Loucy (cell line): ENCODE measurements at regions not wholly inside any gene's neighbourhood (a gene's known extent, or its start where the extent isn't known, plus 50 kb on each side); places are given as distances from the start of the nearest gene placed in this dataset.

Experiments
- H2AFZ ChIP-seq: fragments of 200-600 bp; sonication (generic); 2 replicates; pipeline ENCODE4 v1.6.0; 2016; ENCODE audit warnings: antibody characterized with exemption, mild to moderate bottlenecking, low read length, moderate library complexity
- H3F3A ChIP-seq: fragments of 200-600 bp; 2 replicates; pipeline ENCODE4 v1.6.0; 2016; ENCODE audit warnings: antibody characterized with exemption, low read depth, mild to moderate bottlenecking
- H3K27me3 ChIP-seq: fragments of 200-600 bp; sonication (generic); 2 replicates; pipeline ENCODE4 v1.6.1; 2014; ENCODE audit warnings: low read length, mild to moderate bottlenecking; ENCODE audit not compliant: insufficient read depth, poor library complexity, severe bottlenecking
- H3K36me3 ChIP-seq: fragments of 200-600 bp; sonication (generic); 2 replicates; pipeline ENCODE4 v1.6.1; 2016; ENCODE audit warnings: low read length; ENCODE audit not compliant: insufficient read depth
- H3K4me1 ChIP-seq: fragments of 200-600 bp; sonication (generic); 2 replicates; pipeline ENCODE4 v1.5.1; 2014; ENCODE audit warnings: low read length, mild to moderate bottlenecking; ENCODE audit not compliant: insufficient read depth, poor library complexity, severe bottlenecking
- H3K4me2 ChIP-seq: fragments of 200-600 bp; sonication (generic); 2 replicates; pipeline ENCODE4 v1.6.0; 2014; ENCODE audit warnings: antibody characterized with exemption, low read length, low read depth, mild to moderate bottlenecking; ENCODE audit not compliant: poor library complexity, severe bottlenecking
- H3K4me3 ChIP-seq: fragments of 200-600 bp; sonication (generic); 2 replicates; pipeline ENCODE4 v1.5.1; 2014; ENCODE audit warnings: low read length, mild to moderate bottlenecking, mixed read lengths; ENCODE audit not compliant: poor library complexity, severe bottlenecking
- H3K79me2 ChIP-seq: fragments of 200-600 bp; sonication (generic); 2 replicates; pipeline ENCODE4 v1.6.1; 2014; ENCODE audit warnings: low read length; ENCODE audit not compliant: insufficient read depth
- H3K9ac ChIP-seq: fragments of 200-600 bp; sonication (generic); 2 replicates; pipeline ENCODE4 v1.6.0; 2014; ENCODE audit warnings: mild to moderate bottlenecking, low read depth, low read length, moderate library complexity; ENCODE audit not compliant: poor library complexity, severe bottlenecking
- H3K9me2 ChIP-seq: fragments of 200-600 bp; sonication (generic); replicated peaks from 2 replicates; pipeline ENCODE4 v1.6.1; 2016; ENCODE audit warnings: low read depth, low read length, mixed read lengths
- H3K9me3 ChIP-seq: fragments of 200-600 bp; sonication (generic); 2 replicates; pipeline ENCODE4 v1.6.1; 2014; ENCODE audit warnings: mild to moderate bottlenecking, antibody characterized with exemption, low read length, low read depth; ENCODE audit not compliant: insufficient read depth
- H4K20me1 ChIP-seq: fragments of 200-600 bp; sonication (generic); 2 replicates; pipeline ENCODE4 v1.6.0; 2014; ENCODE audit warnings: antibody characterized with exemption, low read length, mild to moderate bottlenecking; ENCODE audit not compliant: insufficient read depth, poor library complexity, severe bottlenecking
- EZH2phosphoT487 ChIP-seq: fragments of 200-600 bp; IDR thresholded peaks from 2 replicates; pipeline ENCODE4 v1.6.1; 2018; ENCODE audit warnings: antibody characterized with exemption, mild to moderate bottlenecking, moderate library complexity, borderline replicate concordance
- TF ChIP-seq, protein P1 (sequence below): fragments of 200-600 bp; sonication (generic); conservative IDR thresholded peaks from 2 replicates; pipeline ENCODE4 v1.5.1; 2014; ENCODE audit warnings: mild to moderate bottlenecking, antibody characterized with exemption, low read length

DNA sequence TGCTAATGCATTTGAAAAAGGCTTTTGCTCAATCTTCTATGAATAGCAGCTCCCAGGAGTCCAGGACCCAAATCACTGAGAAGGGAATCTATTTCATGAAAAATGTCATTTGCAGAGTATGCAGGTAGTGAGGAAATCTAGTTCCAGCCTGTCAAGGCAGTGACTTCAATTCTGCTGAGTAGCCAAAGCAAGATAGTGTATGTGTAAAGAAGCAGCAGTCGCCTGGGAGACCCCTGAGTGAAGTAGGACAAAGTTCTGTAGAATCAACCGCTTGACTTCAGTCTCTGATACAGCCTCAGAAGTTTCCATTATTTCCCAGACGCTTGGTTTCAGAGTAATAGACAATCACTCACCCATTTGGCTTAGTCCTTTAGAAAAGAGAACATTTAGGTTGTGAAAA lies 435.6 kb upstream of the LRFN5 start:
- no peaks in the 10 kb centered on the region for H4K20me1 ChIP-seq
- no peak overlapping the region for H2AFZ ChIP-seq
- no peaks in the 10 kb centered on the region for H3F3A ChIP-seq
- TF ChIP-seq, protein P1, sequence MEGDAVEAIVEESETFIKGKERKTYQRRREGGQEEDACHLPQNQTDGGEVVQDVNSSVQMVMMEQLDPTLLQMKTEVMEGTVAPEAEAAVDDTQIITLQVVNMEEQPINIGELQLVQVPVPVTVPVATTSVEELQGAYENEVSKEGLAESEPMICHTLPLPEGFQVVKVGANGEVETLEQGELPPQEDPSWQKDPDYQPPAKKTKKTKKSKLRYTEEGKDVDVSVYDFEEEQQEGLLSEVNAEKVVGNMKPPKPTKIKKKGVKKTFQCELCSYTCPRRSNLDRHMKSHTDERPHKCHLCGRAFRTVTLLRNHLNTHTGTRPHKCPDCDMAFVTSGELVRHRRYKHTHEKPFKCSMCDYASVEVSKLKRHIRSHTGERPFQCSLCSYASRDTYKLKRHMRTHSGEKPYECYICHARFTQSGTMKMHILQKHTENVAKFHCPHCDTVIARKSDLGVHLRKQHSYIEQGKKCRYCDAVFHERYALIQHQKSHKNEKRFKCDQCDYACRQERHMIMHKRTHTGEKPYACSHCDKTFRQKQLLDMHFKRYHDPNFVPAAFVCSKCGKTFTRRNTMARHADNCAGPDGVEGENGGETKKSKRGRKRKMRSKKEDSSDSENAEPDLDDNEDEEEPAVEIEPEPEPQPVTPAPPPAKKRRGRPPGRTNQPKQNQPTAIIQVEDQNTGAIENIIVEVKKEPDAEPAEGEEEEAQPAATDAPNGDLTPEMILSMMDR = no peak
- no peak for TF ChIP-seq EZH2phosphoT487
- H3K9me2 ChIP-seq = no peaks in the 10 kb centered on the region
- H3K4me2 ChIP-seq = no peak overlapping the region
- H3K36me3 ChIP-seq = no peaks in the 10 kb centered on the region
- no peaks in the 10 kb centered on the region for H3K79me2 ChIP-seq
- no peaks in the 10 kb centered on the region for H3K4me1 ChIP-seq
- H3K9ac ChIP-seq = no peak overlapping the region
- no peaks in the 10 kb centered on the region for H3K27me3 ChIP-seq
- no peak overlapping the region for H3K4me3 ChIP-seq
- H3K9me3 ChIP-seq = no peaks in the 10 kb centered on the region

DNA sequence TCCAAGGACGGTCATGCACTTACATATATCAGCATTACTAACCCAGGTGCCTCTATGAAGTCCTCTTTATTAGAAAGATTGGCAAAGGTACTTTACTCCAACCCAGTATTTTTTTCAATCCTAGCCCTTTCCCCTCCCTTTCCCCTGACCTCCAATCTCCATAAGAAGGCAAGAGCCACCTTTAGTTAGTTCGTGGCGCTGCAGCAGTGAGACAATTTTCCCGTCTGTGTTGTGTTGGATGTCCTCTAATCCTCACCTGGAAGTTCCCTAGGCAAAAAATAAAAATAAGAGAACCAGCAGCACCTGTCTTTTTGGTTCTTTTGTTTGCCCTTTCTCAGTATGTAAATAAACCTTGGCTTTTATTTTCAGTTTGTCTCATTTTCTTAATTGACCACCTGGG lies 439.6 kb upstream of the LRFN5 start:
- no peaks in the 10 kb centered on the region for H3K79me2 ChIP-seq
- no peaks in the 10 kb centered on the region for H3K36me3 ChIP-seq
- no peaks in the 10 kb centered on the region for H4K20me1 ChIP-seq
- no peak overlapping the region for H3K9ac ChIP-seq
- no peak overlapping the region for H2AFZ ChIP-seq
- no peak for TF ChIP-seq EZH2phosphoT487
- TF ChIP-seq, protein P1 = no peak
- no peaks in the 10 kb centered on the region for H3K4me1 ChIP-seq
- H3K4me2 ChIP-seq = no peak overlapping the region
- H3K4me3 ChIP-seq = no peak overlapping the region
- no peaks in the 10 kb centered on the region for H3F3A ChIP-seq
- no peaks in the 10 kb centered on the region for H3K9me2 ChIP-seq
- H3K27me3 ChIP-seq = no peaks in the 10 kb centered on the region
- H3K9me3 ChIP-seq = no peaks in the 10 kb centered on the region

DNA sequence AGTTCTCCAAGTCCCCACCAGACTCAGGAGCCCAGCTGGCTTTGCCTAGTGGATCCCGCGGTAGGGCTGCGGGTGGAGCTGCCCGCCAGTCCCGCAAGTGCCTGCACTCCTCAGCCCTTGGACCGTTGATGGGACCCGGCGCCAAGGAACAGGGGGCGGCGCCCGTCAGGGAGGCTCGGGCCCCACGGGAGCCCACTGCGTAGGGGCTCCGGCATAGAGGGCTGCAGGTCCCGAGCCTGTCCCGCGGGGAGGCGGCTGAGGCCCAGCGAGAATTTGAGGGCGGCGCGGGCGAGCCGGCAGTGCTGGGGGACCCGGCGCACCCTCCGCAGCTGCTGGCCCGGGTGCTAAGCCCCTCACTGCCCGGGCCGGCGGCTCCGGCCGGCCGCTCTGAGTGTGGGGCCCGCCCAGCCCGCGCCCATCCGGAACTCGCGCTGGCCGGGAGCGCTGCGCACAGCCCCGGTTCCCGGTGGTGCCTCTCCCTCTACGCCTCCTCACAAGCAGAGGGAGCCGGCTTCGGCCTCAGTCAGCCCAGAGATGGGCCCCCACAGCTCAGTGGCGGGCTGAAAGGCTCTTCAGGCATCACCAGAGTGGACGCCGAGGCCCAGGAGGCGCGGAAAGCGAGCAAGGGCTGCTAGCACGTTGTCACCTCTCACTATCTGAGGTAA lies 452.4 kb upstream of the LRFN5 start:
- H3F3A ChIP-seq = no peaks in the 10 kb centered on the region
- no peak overlapping the region for H3K4me2 ChIP-seq
- H3K4me3 ChIP-seq = no peak overlapping the region
- H3K79me2 ChIP-seq = no peaks in the 10 kb centered on the region
- H3K4me1 ChIP-seq = no peaks in the 10 kb centered on the region
- no peaks in the 10 kb centered on the region for H3K9me3 ChIP-seq
- no peak overlapping the region for H2AFZ ChIP-seq
- H3K9ac ChIP-seq = no peak overlapping the region
- TF ChIP-seq EZH2phosphoT487 = no peak
- TF ChIP-seq, protein P1 = no peak
- H4K20me1 ChIP-seq = no peaks in the 10 kb centered on the region
- no peaks in the 10 kb centered on the region for H3K9me2 ChIP-seq
- H3K36me3 ChIP-seq = no peaks in the 10 kb centered on the region
- no peaks in the 10 kb centered on the region for H3K27me3 ChIP-seq
